Right atrium auricular region (tissue), 2 donors: ENCODE measurements at regions not wholly inside any gene's neighbourhood (a gene's known extent, or its start where the extent isn't known, plus 50 kb on each side); places are given as distances from the start of the nearest gene placed in this dataset.

Experiments used
- DNase-seq: peaks from one replicate; pipeline ENCODE4 v3.0.0-alpha.2; 2019; ENCODE audit warnings: low spot score
- H3K27ac ChIP-seq, 2 donors: fragments of 200-600 bp; sonication (generic); 1 replicate in 1 of 2; 2 replicates in 1 of 2; pipeline ENCODE4 v1.5.1; 2016 to 2019
- H3K27me3 ChIP-seq, 2 donors: fragments of 200-600 bp; sonication (generic); one replicate each; pipeline versions ENCODE4 v1.5.1 to v1.6.0; 2017 to 2019
- H3K36me3 ChIP-seq: fragments of 200-600 bp; sonication (generic); one replicate; pipeline ENCODE4 v1.5.1; 2016
- H3K4me1 ChIP-seq, 2 donors: fragments of 200-600 bp; sonication (generic); one replicate each; pipeline versions ENCODE4 v1.5.1 to v1.6.0; 2017 to 2019
- H3K4me3 ChIP-seq, 2 donors: fragments of 200-600 bp; sonication (generic); 1 replicate in 1 of 2; 2 replicates in 1 of 2; pipeline ENCODE4 v1.5.1; 2017 to 2019; ENCODE audit warnings: mild to moderate bottlenecking in 1 of 2, moderate library complexity in 1 of 2
- H3K9me3 ChIP-seq, 2 donors: fragments of 200-600 bp; sonication (generic); one replicate each; pipeline ENCODE4 v1.5.1; 2019
- TF ChIP-seq, protein P1 (sequence below), 2 donors: fragments of 200-600 bp; sonication (generic); IDR thresholded peaks; one replicate each; pipeline ENCODE4 v1.5.1; 2019; ENCODE audit warnings: antibody characterized with exemption in 2 of 2

DNA sequence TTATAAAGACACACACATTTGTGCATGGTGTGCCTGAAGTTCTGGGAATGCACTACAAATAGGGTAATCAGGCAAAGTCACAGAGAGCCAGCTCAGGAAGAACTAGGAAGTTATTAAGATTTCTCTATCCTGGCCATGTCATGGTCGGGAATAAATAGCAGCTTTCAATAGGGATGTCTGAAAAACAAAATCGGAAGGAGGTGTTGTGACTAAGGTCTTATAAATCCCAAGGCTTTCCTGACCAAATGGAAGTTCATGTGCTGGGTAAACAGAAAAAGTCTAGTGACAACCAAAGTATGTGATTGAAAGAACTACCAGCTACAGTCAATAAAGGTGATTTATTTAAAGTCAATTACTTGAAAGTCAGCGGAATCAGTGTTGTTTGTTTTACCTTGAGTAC, 262.5 kb upstream of the HS3ST1 start:
- H3K9me3 ChIP-seq = peaks cover 0 to 17% of the 10 kb centered on the region in 2 donors
- TF ChIP-seq, protein P1, sequence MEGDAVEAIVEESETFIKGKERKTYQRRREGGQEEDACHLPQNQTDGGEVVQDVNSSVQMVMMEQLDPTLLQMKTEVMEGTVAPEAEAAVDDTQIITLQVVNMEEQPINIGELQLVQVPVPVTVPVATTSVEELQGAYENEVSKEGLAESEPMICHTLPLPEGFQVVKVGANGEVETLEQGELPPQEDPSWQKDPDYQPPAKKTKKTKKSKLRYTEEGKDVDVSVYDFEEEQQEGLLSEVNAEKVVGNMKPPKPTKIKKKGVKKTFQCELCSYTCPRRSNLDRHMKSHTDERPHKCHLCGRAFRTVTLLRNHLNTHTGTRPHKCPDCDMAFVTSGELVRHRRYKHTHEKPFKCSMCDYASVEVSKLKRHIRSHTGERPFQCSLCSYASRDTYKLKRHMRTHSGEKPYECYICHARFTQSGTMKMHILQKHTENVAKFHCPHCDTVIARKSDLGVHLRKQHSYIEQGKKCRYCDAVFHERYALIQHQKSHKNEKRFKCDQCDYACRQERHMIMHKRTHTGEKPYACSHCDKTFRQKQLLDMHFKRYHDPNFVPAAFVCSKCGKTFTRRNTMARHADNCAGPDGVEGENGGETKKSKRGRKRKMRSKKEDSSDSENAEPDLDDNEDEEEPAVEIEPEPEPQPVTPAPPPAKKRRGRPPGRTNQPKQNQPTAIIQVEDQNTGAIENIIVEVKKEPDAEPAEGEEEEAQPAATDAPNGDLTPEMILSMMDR (IDR thresholded peaks at IDR 0.05) = no peak
- DNase-seq = no peak
- no peaks in the 10 kb centered on the region for H3K4me1 ChIP-seq
- H3K27me3 ChIP-seq = no peaks in the 10 kb centered on the region
- peak overlapping the region in 1 of 2 donors; percentile 78 for H3K27ac ChIP-seq
- no peak overlapping the region for H3K4me3 ChIP-seq
- no peaks in the 10 kb centered on the region for H3K36me3 ChIP-seq

DNA sequence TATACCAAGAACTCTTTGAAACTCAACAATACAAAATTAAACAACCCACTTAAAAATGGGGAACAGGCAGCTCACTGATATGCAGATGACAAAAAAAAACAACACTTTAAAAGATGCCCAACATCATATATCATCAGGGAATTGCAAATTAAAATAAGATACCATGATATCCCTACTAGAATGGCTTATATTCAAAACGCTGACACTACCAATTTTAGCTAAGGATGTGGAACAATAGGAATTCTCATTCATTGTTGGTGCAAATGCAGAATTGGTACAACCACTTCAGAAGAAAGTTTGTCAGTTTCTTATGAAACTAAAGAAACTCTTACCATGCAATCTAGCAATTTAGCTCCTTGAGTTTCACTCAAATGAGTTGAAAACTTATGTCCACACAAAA, 259.0 kb upstream of the HS3ST1 start:
- TF ChIP-seq, protein P1 (IDR thresholded peaks at IDR 0.05) = no peak
- no peak overlapping the region for H3K27ac ChIP-seq
- H3K4me1 ChIP-seq = no peaks in the 10 kb centered on the region
- H3K4me3 ChIP-seq = no peak overlapping the region
- H3K9me3 ChIP-seq = peaks cover 0 to 3% of the 10 kb centered on the region in 2 donors
- no peak for DNase-seq
- no peaks in the 10 kb centered on the region for H3K27me3 ChIP-seq
- H3K36me3 ChIP-seq = no peaks in the 10 kb centered on the region

DNA sequence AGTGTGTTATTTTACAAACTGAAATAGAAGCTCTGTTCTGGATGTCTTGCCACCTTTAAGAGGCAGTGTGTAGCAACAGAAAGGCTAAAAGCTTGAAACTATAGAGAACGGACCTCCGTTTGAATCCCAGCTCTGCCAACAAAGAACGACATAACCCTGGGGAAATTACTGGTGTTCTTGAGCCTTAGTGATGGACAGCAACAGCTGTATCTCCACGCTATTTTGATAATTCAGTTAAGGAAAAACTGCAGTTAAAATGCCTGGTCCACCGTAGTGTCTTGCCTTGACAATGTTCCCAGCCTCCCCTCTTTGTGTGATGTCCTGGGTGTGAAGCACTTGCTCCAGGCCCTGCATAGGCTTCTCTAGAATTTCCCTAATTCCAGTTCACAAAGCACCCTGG, 256.8 kb upstream of the HS3ST1 start:
- H3K27me3 ChIP-seq = no peaks in the 10 kb centered on the region
- H3K36me3 ChIP-seq = no peaks in the 10 kb centered on the region
- TF ChIP-seq, protein P1 (IDR thresholded peaks at IDR 0.05) = no peak
- DNase-seq = no peak
- H3K4me3 ChIP-seq = no peak overlapping the region
- H3K9me3 ChIP-seq = no peaks in the 10 kb centered on the region
- H3K4me1 ChIP-seq = no peaks in the 10 kb centered on the region
- H3K27ac ChIP-seq = no peak overlapping the region

DNA sequence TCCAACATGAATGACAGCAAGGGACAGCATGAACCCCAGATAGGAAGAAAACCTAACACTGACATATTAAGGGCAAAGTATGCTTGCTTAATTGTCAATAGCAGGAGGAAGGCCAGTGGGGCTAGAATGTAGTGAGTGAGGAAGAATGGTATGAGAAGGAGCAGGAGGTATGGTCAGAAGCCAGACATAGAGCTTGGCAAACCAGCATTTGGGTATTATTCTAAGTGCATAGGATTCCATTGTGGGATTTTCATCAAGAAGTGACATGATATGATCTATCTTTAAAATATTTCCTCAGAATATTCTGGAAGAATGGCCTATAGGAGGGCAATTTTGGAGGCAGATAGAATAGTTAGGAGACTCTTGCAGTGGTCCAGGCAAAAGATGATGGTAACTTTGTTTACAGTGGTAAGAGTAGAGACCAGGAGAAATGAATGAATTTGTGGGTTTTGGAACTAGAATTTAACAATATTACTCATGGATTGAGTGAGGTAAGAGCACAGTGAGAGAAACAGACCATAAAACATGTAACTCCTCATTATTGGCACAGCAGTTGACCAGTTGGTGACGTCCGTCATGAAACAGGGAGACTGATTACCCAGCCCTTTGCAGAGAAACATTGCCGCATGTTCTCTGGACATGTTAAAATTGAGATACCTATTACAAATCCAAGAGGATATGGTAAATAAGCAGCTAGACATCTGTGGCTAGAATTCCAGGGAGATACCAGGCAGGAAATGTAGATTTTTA, 246.5 kb upstream of the HS3ST1 start:
- H3K36me3 ChIP-seq = no peaks in the 10 kb centered on the region
- no peak for DNase-seq
- TF ChIP-seq, protein P1 (IDR thresholded peaks at IDR 0.05) = no peak
- H3K4me3 ChIP-seq = no peak overlapping the region
- H3K9me3 ChIP-seq = no peaks in the 10 kb centered on the region
- no peak overlapping the region for H3K27ac ChIP-seq
- no peaks in the 10 kb centered on the region for H3K27me3 ChIP-seq
- no peaks in the 10 kb centered on the region for H3K4me1 ChIP-seq

DNA sequence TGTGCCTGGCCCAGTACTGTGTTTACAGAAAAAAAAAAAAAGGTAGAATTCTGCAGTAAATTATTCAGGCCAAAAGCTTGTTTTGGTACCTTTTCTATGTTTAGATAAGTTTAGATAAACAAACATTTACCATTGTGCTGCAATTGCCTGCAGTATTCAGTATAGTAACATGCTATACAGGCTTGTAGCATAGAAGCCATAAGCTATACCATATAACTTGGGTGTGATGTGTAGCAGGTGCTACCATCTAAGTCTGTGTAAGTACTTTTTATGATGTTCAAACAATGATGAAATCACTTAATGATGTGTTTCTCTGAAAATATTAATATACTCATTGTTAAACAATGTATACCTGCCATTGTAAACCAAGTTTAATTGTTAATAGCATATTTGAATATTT, 241.6 kb upstream of the HS3ST1 start:
- no peak for DNase-seq
- Histone ChIP-seq H3K36me3 (no peaks in the 10 kb centered on the region), H3K4me3 (no peak overlapping the region), H3K9me3 (no peaks in the 10 kb centered on the region), H3K27me3 (no peaks in the 10 kb centered on the region), H3K4me1 (no peaks in the 10 kb centered on the region), H3K27ac (no peak overlapping the region)
- TF ChIP-seq, protein P1 (IDR thresholded peaks at IDR 0.05) = no peak

DNA sequence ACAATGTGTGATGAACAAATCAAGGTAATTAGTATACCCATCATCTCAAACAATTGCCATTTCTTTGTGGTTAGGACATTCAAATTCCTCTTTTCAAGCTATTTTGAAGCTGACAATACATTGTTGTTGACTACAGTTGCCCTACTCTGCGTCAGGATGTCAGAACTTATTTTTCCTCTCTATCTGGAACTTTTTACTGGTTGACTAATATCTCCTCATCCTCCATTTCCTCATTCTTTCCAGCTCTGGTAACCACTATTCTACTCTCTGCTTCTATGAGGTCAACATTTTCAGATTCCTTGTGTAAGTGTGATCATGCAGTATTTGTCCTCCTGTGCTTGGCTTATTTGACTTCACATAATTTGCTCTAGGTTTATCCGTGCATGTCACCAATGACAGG, 240.5 kb upstream of the HS3ST1 start:
- no peaks in the 10 kb centered on the region for H3K9me3 ChIP-seq
- no peaks in the 10 kb centered on the region for H3K27me3 ChIP-seq
- TF ChIP-seq, protein P1 (IDR thresholded peaks at IDR 0.05) = no peak
- H3K4me3 ChIP-seq = no peak overlapping the region
- no peaks in the 10 kb centered on the region for H3K36me3 ChIP-seq
- no peak overlapping the region for H3K27ac ChIP-seq
- H3K4me1 ChIP-seq = no peaks in the 10 kb centered on the region
- no peak for DNase-seq
